ENCODE measurements at regions not wholly inside any gene's neighbourhood (a gene's known extent, or its start where the extent isn't known, plus 50 kb on each side); places are given as distances from the start of the nearest gene placed in this dataset.
"Not testable (repeated sequence)": the region's sequence is repeated elsewhere in the genome, so short reads cannot be mapped to it uniquely, and the experiment has no call there.

DNA sequence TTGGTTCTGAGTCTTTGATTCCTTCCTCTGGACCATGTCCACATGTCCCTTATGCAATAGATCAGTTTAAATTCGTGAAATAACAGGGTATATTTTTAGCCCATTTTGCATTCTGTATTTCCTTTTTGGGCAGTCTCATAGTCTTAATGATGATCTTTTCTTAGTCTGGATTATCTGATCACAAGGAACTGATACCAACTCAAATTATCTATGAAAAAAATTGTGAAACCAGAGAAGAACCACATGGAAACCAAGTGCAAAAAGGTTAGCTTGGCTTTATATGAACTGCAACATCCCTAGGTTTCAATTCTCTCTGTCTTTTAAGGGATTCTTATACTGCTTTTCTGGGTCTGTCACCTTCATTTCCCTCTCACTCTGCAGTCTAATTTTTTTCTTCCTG lies 608.6 kb upstream of the AADAT start:
- DNase-seq (ENCODE audit: low read depth) = no peak

DNA sequence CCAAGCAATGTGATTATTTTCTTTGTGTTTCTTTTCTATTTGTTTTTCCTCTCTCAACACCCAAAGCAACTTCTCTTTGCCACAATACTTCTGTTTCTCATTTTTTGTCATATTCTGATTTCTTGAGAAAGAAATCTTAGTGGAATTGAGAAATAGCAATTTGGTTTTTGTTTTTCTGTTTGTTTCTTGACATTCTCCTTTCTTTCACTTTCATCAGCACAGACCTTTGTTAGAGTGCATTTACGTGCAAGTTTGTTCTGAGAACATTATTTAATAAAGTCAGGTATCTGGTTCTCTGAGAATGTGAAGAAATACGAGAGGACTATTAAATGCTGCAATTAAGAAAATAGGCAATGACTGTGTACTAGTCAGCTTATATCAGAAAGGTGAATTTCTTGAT lies 608.1 kb upstream of the AADAT start:
- no peak for DNase-seq (ENCODE audit: low read depth)

DNA sequence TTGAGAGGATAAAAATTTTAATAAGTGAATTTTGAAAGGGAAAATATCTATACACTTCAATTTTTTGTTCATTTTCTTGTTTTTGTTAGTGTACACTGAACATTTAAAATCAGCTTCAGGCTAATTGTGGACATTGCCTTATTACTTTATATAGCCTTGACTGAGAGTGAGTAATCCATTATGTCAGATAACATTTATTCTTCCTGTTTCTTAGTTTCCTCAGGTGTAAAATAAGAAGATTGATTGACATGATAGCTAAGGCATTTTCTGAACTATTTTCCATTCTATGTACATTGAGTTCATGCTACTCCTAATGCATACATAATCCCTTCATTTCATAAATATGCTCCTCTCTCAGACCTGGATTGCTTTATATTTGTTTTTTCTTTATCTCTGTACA lies 607.3 kb upstream of the AADAT start:
- no peak for DNase-seq (ENCODE audit: low read depth)

- peak; percentile 1 for DNase-seq (ENCODE audit: low read depth)
These were observed 601.4 kb upstream of the AADAT start for GRCh38 chr4:170691168-170691567.

DNA sequence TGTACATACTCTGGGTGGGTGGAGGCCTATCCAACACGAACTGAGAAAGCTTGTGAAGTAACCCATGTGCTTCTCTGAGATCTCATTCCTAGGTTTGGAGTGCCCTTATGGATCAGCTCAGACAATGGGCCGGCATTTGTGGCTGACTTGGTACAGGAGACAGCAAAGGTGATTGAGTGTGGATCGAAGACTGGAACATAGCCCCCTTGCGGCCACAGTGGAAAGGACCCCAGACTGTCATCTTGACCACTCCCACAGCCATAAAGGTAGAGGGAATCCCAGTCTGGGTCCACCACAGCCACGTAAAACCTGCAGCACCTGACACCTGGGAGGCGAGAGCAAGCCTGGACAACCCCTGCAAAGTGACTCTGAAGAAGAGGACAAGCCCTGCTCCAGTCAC lies 598.0 kb upstream of the AADAT start:
- no peak for DNase-seq (ENCODE audit: low read depth)

DNA sequence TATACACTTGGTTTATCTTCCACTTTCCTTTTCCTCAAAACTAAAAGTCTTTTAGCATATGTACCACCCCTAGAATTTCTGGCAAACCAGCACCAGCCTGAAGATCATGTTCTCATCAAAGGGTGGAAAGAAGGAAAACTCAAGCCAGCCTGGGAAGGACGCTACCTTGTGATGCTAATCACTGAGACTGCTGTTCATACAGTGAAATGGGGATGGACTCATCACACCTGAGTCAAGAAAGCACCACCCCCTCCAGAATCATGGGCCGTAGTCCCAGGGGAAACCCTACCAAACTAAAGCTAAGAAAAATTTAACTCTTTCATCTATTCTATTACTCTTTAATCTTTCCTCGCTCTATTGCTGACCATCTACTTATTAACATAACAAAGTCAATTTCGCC lies 595.9 kb upstream of the AADAT start:
- DNase-seq (ENCODE audit: low read depth) = not testable (repeated sequence)

GRCh38 chr4:170682558-170683294 lies 593.0 kb upstream of the AADAT start:
- no peak for DNase-seq (ENCODE audit: low read depth)

GRCh38 chr4:170682087-170682486 lies 592.3 kb upstream of the AADAT start:
- not testable (repeated sequence) for DNase-seq (ENCODE audit: low read depth)

DNA sequence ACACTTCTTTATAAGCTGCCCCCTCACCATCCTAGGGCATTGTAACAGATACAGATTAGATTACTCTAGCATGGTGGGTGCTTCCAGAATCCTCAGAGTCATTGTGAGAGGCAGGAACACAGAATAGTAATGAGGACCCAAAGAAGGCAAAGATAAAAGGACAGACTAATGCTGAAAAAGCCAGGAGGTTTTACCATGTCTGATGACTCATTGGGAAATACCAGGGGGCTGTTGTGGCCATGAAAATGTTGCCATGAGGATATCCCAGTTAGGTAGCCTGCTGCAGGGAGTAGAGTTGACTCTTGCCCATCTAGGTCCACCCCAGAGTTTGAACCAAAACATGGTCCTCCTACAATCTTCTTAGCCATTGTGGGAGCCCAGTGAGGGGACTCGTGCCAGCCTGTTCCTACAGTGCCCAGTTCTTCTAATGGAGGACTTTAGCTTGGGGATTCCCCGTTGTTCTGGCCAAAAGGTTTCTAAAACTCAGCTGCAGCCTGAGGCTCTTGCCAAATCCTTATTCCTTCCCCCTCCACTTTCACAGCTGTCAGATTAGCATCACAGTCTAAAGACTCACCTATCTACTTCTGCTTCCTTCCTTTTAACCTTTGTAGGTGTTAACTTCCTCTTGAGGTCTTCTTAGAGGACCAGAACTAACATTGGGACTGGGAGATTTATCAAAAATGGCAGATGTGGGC lies 586.0 kb upstream of the AADAT start:
- DNase-seq (ENCODE audit: low read depth) = peak; percentile 56

DNA sequence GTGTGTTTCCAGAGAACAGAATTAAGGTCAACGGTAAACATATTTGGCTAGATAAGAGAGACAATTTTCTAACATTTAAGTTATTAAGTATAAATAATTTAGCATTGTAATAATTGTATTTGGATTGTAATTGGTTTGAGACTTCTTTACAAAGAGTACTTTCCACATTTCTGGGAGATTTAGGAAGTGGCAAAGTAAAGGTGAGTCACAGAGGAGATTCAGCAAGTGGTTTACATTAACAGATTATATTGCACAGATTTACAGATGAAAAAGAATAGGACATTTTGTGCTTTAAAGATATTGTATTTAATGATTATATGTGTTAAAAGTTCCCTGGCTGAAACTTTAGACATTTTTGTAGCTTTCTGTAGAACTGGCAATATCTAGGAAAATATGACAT lies 584.4 kb upstream of the AADAT start:
- no peak for DNase-seq (ENCODE audit: low read depth)

GRCh38 chr4:170672381-170672965 lies 582.7 kb upstream of the AADAT start:
- peak; percentile 60 for DNase-seq (ENCODE audit: low read depth)

DNA sequence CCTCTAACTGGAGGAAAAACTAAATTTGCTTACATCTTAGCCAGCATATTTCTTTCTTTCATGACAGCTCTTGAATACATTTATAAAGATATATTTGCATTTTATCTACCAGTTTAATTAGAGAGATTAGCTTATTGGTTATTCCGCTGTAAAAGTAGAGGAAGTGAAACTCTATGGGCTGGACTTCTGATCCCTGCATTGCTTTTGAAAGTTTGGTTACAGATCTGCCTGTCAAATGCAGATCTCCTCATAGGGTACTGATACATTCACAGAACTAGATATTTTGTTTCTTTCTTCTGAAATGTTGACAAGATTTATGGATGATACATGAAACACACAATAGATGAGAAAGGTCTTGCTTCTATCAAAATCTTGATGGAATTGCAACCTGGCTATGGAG lies 581.4 kb upstream of the AADAT start:
- no peak for DNase-seq (ENCODE audit: low read depth)

GRCh38 chr4:170667814-170668213 lies 578.1 kb upstream of the AADAT start:
- no peak for DNase-seq (ENCODE audit: low read depth)

DNA sequence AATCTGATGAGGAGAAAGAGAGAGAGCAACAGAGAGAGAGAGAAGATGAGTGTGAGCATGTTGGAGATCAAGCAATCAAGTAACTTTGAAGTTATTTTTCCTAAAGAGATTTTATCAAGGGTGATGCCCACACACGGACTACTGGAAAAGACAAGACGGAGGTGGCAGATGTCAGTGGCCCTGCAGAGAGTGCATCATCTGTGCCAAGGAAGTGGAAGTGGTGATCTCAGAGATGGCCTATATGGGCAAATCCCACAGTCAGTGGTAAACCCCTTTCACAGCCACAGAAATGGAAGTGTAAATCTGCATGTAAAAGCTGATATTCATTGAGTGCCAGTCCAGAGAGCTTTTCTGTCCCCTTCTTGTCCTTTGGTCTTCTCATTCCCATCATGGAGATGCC lies 577.2 kb upstream of the AADAT start:
- no peak for DNase-seq (ENCODE audit: low read depth)

GRCh38 chr4:170662250-170662649 lies 572.5 kb upstream of the AADAT start:
- DNase-seq (ENCODE audit: low read depth) = no peak

- no peak for DNase-seq (ENCODE audit: low read depth)
These were observed 568.0 kb upstream of the AADAT start for GRCh38 chr4:170657761-170658160.

DNA sequence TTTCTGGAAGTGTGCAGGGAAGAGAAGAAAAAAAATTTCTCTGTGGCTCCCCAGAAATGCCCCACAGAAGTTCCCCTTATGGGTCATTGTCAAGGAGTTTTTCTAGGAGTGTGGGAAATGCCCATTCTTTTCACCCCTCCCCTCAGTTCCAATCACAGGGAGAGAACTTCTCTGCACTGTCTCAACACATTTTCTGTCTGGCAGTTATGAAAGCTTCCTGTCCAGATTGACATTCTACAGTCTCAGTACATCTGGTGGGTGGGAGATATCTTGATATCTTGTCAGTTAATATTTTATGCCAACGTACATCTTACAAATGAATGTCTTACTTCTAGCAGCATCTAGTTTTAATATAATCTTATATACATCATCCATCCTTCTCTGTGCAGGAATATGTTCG lies 566.8 kb upstream of the AADAT start:
- DNase-seq (ENCODE audit: low read depth) = no peak

GRCh38 chr4:170652571-170652970 lies 562.8 kb upstream of the AADAT start:
- no peak for DNase-seq (ENCODE audit: low read depth)

- peak; percentile 26 for DNase-seq (ENCODE audit: low read depth)
These were observed 562.0 kb upstream of the AADAT start for GRCh38 chr4:170651786-170652185.

- no peak for DNase-seq (ENCODE audit: low read depth)
These were observed 537.7 kb upstream of the AADAT start for GRCh38 chr4:170627418-170627817.

- no peak for DNase-seq (ENCODE audit: low read depth)
These were observed 534.1 kb upstream of the AADAT start for GRCh38 chr4:170623899-170624298.

GRCh38 chr4:170610434-170610833 lies 520.7 kb upstream of the AADAT start:
- DNase-seq (ENCODE audit: low read depth) = peak; percentile 16

DNA sequence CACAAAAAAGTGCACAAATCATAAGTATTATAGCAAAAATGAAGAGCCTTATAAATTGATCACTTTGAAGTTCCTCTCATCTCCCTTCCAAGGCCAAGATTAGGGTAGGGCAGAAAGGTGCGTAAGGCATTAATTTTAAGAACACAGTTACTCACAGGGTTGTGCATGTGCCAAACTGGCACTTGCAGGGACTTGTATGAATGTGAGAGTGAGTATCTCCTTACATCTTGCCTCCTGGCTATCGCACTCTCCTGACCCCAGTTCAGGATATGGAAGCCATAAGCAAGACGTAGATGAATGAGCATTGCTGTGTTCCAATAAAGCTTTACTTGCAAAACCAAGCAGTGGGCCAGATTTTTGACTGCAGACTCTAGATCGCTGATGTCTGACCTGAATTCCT lies 510.1 kb upstream of the AADAT start:
- DNase-seq (ENCODE audit: low read depth) = no peak

All from EH (cell line).